Stimulated activated naive B cell treated with anti-CD40 and anti-IgM and Interleukin-4, amounts not matched to agents 10 μg/mL and 1 μg/mL and 100 μg/mL, for 72 hours (primary cell): ENCODE measurements at regions not wholly inside any gene's neighbourhood (a gene's known extent, or its start where the extent isn't known, plus 50 kb on each side); places are given as distances from the start of the nearest gene placed in this dataset.

ENCODE experiments used
- ATAC-seq, 2 donors: fragments of 150-1000 bp; cut with Tn5 transposase; replicated peaks; 2 replicates each; pipeline ENCODE4 v1.10.0; 2021; ENCODE audit warnings: moderate library complexity in 1 of 2
- DNase-seq: peaks from one replicate; pipeline ENCODE4 v3.0.0; 2021
- H3K27ac Mint-ChIP-seq: one replicate; pipeline ENCODE4 v1.8.0; 2022; ENCODE audit warnings: mild to moderate bottlenecking, mixed read lengths
- H3K27me3 Mint-ChIP-seq, 2 donors: one replicate each; pipeline ENCODE4 v1.8.0; 2022; ENCODE audit warnings: mixed read lengths in 2 of 2
- H3K36me3 Mint-ChIP-seq, 2 donors: one replicate each; pipeline ENCODE4 v1.8.0; 2022; ENCODE audit warnings: mixed read lengths in 2 of 2, mild to moderate bottlenecking in 1 of 2
- H3K4me1 Mint-ChIP-seq, 2 donors: one replicate each; pipeline ENCODE4 v1.8.0; 2022; ENCODE audit warnings: mixed read lengths in 2 of 2, mild to moderate bottlenecking in 1 of 2
- H3K4me3 Mint-ChIP-seq, 2 donors: one replicate each; pipeline ENCODE4 v1.8.0; 2022; ENCODE audit warnings: mild to moderate bottlenecking in 2 of 2, mixed read lengths in 2 of 2, moderate library complexity in 1 of 2
- H3K9me3 Mint-ChIP-seq, 2 donors: one replicate each; pipeline ENCODE4 v1.8.0; 2022; ENCODE audit warnings: mixed read lengths in 2 of 2, mild to moderate bottlenecking in 1 of 2

- no peak for ATAC-seq
Measured at GRCh38 chr5:8615142-8615858, 746.4 kb downstream of the MTRR start.

GRCh38 chr5:8628521-8628920 is 759.6 kb downstream of the MTRR start:
- no peak overlapping the region for H3K27ac Mint-ChIP-seq
- no peak for DNase-seq
- no peaks in the 10 kb centered on the region for H3K4me1 Mint-ChIP-seq
- no peak for ATAC-seq
- no peaks in the 10 kb centered on the region for H3K36me3 Mint-ChIP-seq
- H3K4me3 Mint-ChIP-seq = no peak overlapping the region
- H3K27me3 Mint-ChIP-seq = no peaks in the 10 kb centered on the region
- peaks cover 7 to 16% of the 10 kb centered on the region in 2 donors for H3K9me3 Mint-ChIP-seq

More at GRCh38 chr5:8615142-8615858, 746.4 kb downstream of the MTRR start:
- Mint-ChIP-seq H3K4me1 (no peaks in the 10 kb centered on the region), H3K4me3 (no peak overlapping the region), H3K9me3 (peaks cover 7 to 9% of the 10 kb centered on the region in 2 donors), H3K27me3 (no peaks in the 10 kb centered on the region), H3K27ac (no peak overlapping the region), H3K36me3 (no peaks in the 10 kb centered on the region)
- DNase-seq = no peak

GRCh38 chr5:8633259-8633658 is 764.3 kb downstream of the MTRR start:
- Mint-ChIP-seq H3K27ac (no peak overlapping the region), H3K4me3 (no peak overlapping the region), H3K27me3 (no peaks in the 10 kb centered on the region), H3K4me1 (no peaks in the 10 kb centered on the region), H3K9me3 (peaks cover 7 to 13% of the 10 kb centered on the region in 2 donors), H3K36me3 (no peaks in the 10 kb centered on the region)
- DNase-seq (no peak), ATAC-seq (no peak)

- H3K9me3 Mint-ChIP-seq = peaks cover 7 to 13% of the 10 kb centered on the region in 2 donors
- H3K4me1 Mint-ChIP-seq = no peaks in the 10 kb centered on the region
- no peaks in the 10 kb centered on the region for H3K36me3 Mint-ChIP-seq
- no peak overlapping the region for H3K4me3 Mint-ChIP-seq
- H3K27ac Mint-ChIP-seq = no peak overlapping the region
- DNase-seq = no peak
- no peaks in the 10 kb centered on the region for H3K27me3 Mint-ChIP-seq
- ATAC-seq = no peak
Measured at GRCh38 chr5:8633696-8634095, 764.7 kb downstream of the MTRR start.

GRCh38 chr5:8634219-8634618 is 765.3 kb downstream of the MTRR start:
- no peaks in the 10 kb centered on the region for H3K27me3 Mint-ChIP-seq
- no peak for ATAC-seq
- no peaks in the 10 kb centered on the region for H3K4me1 Mint-ChIP-seq
- DNase-seq = no peak
- peaks cover 7 to 13% of the 10 kb centered on the region in 2 donors for H3K9me3 Mint-ChIP-seq
- H3K36me3 Mint-ChIP-seq = no peaks in the 10 kb centered on the region
- H3K27ac Mint-ChIP-seq = no peak overlapping the region
- no peak overlapping the region for H3K4me3 Mint-ChIP-seq

GRCh38 chr5:8641786-8642505 is 773.0 kb downstream of the MTRR start:
- Mint-ChIP-seq H3K36me3 (no peaks in the 10 kb centered on the region), H3K9me3 (peaks cover 0 to 4% of the 10 kb centered on the region in 2 donors), H3K4me1 (no peaks in the 10 kb centered on the region), H3K4me3 (no peak overlapping the region), H3K27ac (no peak overlapping the region), H3K27me3 (no peaks in the 10 kb centered on the region)
- ATAC-seq = no peak
- no peak for DNase-seq

- H3K4me3 Mint-ChIP-seq = no peak overlapping the region
- ATAC-seq = no peak
- no peak overlapping the region for H3K27ac Mint-ChIP-seq
- H3K4me1 Mint-ChIP-seq = no peaks in the 10 kb centered on the region
- no peaks in the 10 kb centered on the region for H3K36me3 Mint-ChIP-seq
- peaks cover 0 to 4% of the 10 kb centered on the region in 2 donors for H3K9me3 Mint-ChIP-seq
- no peaks in the 10 kb centered on the region for H3K27me3 Mint-ChIP-seq
- DNase-seq = no peak
Measured at GRCh38 chr5:8644377-8644776, 775.4 kb downstream of the MTRR start.

- no peak for DNase-seq
- no peak for ATAC-seq
- Mint-ChIP-seq H3K27ac (no peak overlapping the region), H3K4me3 (no peak overlapping the region), H3K27me3 (no peaks in the 10 kb centered on the region), H3K4me1 (no peaks in the 10 kb centered on the region), H3K9me3 (peaks cover 6 to 7% of the 10 kb centered on the region in 2 donors), H3K36me3 (no peaks in the 10 kb centered on the region)
Measured at GRCh38 chr5:8647111-8647510, 778.2 kb downstream of the MTRR start.

- ATAC-seq (no peak), DNase-seq (no peak)
- no peak overlapping the region for H3K4me3 Mint-ChIP-seq
- no peaks in the 10 kb centered on the region for H3K27me3 Mint-ChIP-seq
- H3K9me3 Mint-ChIP-seq = peaks cover 4 to 7% of the 10 kb centered on the region in 2 donors
- no peaks in the 10 kb centered on the region for H3K4me1 Mint-ChIP-seq
- H3K27ac Mint-ChIP-seq = no peak overlapping the region
- H3K36me3 Mint-ChIP-seq = no peaks in the 10 kb centered on the region
Measured at GRCh38 chr5:8650186-8650585, 781.2 kb downstream of the MTRR start.

GRCh38 chr5:8660133-8660893 is 791.4 kb downstream of the MTRR start:
- Mint-ChIP-seq H3K4me1 (no peaks in the 10 kb centered on the region), H3K27ac (no peak overlapping the region), H3K36me3 (no peaks in the 10 kb centered on the region), H3K9me3 (no peaks in the 10 kb centered on the region), H3K4me3 (no peak overlapping the region), H3K27me3 (no peaks in the 10 kb centered on the region)
- DNase-seq (no peak), ATAC-seq (no peak)

- Mint-ChIP-seq H3K36me3 (no peaks in the 10 kb centered on the region), H3K27ac (no peak overlapping the region), H3K9me3 (no peaks in the 10 kb centered on the region), H3K27me3 (no peaks in the 10 kb centered on the region), H3K4me1 (no peaks in the 10 kb centered on the region), H3K4me3 (no peak overlapping the region)
- DNase-seq = no peak
- ATAC-seq = no peak
Measured at GRCh38 chr5:8663374-8663773, 794.4 kb downstream of the MTRR start.

GRCh38 chr5:8675182-8675581 is 806.2 kb downstream of the MTRR start:
- no peak overlapping the region for H3K4me3 Mint-ChIP-seq
- no peaks in the 10 kb centered on the region for H3K36me3 Mint-ChIP-seq
- no peak for DNase-seq
- no peak for ATAC-seq
- H3K9me3 Mint-ChIP-seq = peaks cover 0 to 8% of the 10 kb centered on the region in 2 donors
- no peaks in the 10 kb centered on the region for H3K27me3 Mint-ChIP-seq
- H3K4me1 Mint-ChIP-seq = no peaks in the 10 kb centered on the region
- H3K27ac Mint-ChIP-seq = no peak overlapping the region

- no peak overlapping the region for H3K27ac Mint-ChIP-seq
- ATAC-seq (no peak), DNase-seq (no peak)
- no peak overlapping the region for H3K4me3 Mint-ChIP-seq
- no peaks in the 10 kb centered on the region for H3K4me1 Mint-ChIP-seq
- no peaks in the 10 kb centered on the region for H3K36me3 Mint-ChIP-seq
- H3K9me3 Mint-ChIP-seq = peaks cover 0 to 8% of the 10 kb centered on the region in 2 donors
- no peaks in the 10 kb centered on the region for H3K27me3 Mint-ChIP-seq
Measured at GRCh38 chr5:8676695-8677094, 807.7 kb downstream of the MTRR start.

- Mint-ChIP-seq H3K27ac (no peak overlapping the region), H3K27me3 (no peaks in the 10 kb centered on the region), H3K4me3 (no peak overlapping the region), H3K9me3 (peaks cover 0 to 8% of the 10 kb centered on the region in 2 donors), H3K36me3 (no peaks in the 10 kb centered on the region), H3K4me1 (no peaks in the 10 kb centered on the region)
- ATAC-seq = no peak
- no peak for DNase-seq
Measured at GRCh38 chr5:8682381-8682780, 813.4 kb downstream of the MTRR start.
